HEK293 (cell line): ENCODE measurements at regions not wholly inside any gene's neighbourhood (a gene's known extent, or its start where the extent isn't known, plus 50 kb on each side); places are given as distances from the start of the nearest gene placed in this dataset.

Source experiments
- CTCF ChIA-PET: fragments of 350-600 bp; formaldehyde crosslinking; extraction: SDS; loops from one replicate; lab custom pipeline; 2021; ENCODE audit warnings: antibody characterized with exemption; lab: Yijun Ruan, JAX
- POLR2A ChIA-PET: fragments of 300-600 bp; formaldehyde crosslinking; extraction: SDS; loops from one replicate; lab custom pipeline; 2020; ENCODE audit warnings: antibody characterized with exemption, inconsistent platforms; lab: Yijun Ruan, JAX
- H3K27ac ChIP-seq: fragments of 200-500 bp; sonication (Bioruptor generic); 2 replicates; pipeline ENCODE4 v1.5.1; 2014; ENCODE audit warnings: low read depth, low read length, control low read depth, inconsistent platforms; ENCODE audit errors: extremely low read depth
- H3K36me3 ChIP-seq, 2 experiments: fragments of 200-500 bp in 1 of 2; sonication (Bioruptor generic) in 1 of 2; 1 replicate in 1 of 2; 2 replicates in 1 of 2; pipeline ENCODE4 v1.5.1; 2014 to 2017; ENCODE audit warnings: inconsistent platforms in 2 of 2, low read length in 2 of 2; ENCODE audit not compliant: control insufficient read depth in 2 of 2, insufficient read depth in 1 of 2
- H3K4me1 ChIP-seq: fragments of 200-500 bp; sonication (Bioruptor generic); 2 replicates; pipeline ENCODE4 v1.5.1; 2014; ENCODE audit warnings: mild to moderate bottlenecking, low read length, inconsistent platforms; ENCODE audit not compliant: control insufficient read depth, insufficient read depth
- H3K4me3 ChIP-seq: 2 replicates; pipeline ENCODE4 v1.5.1; 2011; ENCODE audit warnings: low read depth, mild to moderate bottlenecking, control low read depth, low read length, moderate library complexity
- H3K9me3 ChIP-seq: fragments of 200-500 bp; sonication (Bioruptor generic); 2 replicates; pipeline ENCODE4 v1.5.1; 2014; ENCODE audit warnings: low read depth, low read length, inconsistent platforms; ENCODE audit not compliant: control insufficient read depth, insufficient read depth
- AEBP2 ChIP-seq: fragments of 450-650 bp; formaldehyde crosslinking; IDR thresholded peaks from 2 replicates; pipeline ENCODE4 v1.5.1; 2016; ENCODE audit warnings: missing biosample characterization, missing genetic modification characterization, borderline replicate concordance
- EGR2 ChIP-seq: fragments of 450-650 bp; formaldehyde crosslinking; IDR thresholded peaks from 2 replicates; pipeline ENCODE4 v1.5.1; 2016; ENCODE audit warnings: low read depth, missing biosample characterization, missing genetic modification characterization
- ELK4 ChIP-seq: IDR thresholded peaks from 2 replicates; pipeline ENCODE4 v1.6.1; 2011; ENCODE audit warnings: mild to moderate bottlenecking, low read depth, low read length, borderline replicate concordance
- KLF8 ChIP-seq: fragments of 450-650 bp; formaldehyde crosslinking; IDR thresholded peaks from 2 replicates; pipeline ENCODE4 v1.5.1; 2016; ENCODE audit warnings: missing biosample characterization, missing genetic modification characterization
- PBX3 ChIP-seq: sonication (generic); formaldehyde crosslinking; IDR thresholded peaks from 2 replicates; pipeline ENCODE4 v1.8.1; 2022; ENCODE audit warnings: mild to moderate bottlenecking, moderate library complexity, missing genetic modification reagents
- ZFHX2 ChIP-seq: fragments of 450-650 bp; formaldehyde crosslinking; conservative IDR thresholded peaks from 2 replicates; pipeline ENCODE4 v1.5.1; 2016; ENCODE audit warnings: missing biosample characterization, missing genetic modification characterization
- ZFP3 ChIP-seq: fragments of 450-650 bp; formaldehyde crosslinking; IDR thresholded peaks from 2 replicates; pipeline ENCODE4 v1.5.1; 2016; ENCODE audit warnings: low read depth, missing biosample characterization, missing genetic modification characterization
- ZNF138 ChIP-seq: fragments of 450-650 bp; formaldehyde crosslinking; IDR thresholded peaks from 2 replicates; pipeline ENCODE4 v1.5.1; 2016; ENCODE audit warnings: missing biosample characterization, missing genetic modification characterization, borderline replicate concordance
- ZNF175 ChIP-seq: fragments of 450-650 bp; formaldehyde crosslinking; IDR thresholded peaks from 2 replicates; pipeline ENCODE4 v1.5.1; 2016; ENCODE audit warnings: missing biosample characterization, missing genetic modification characterization
- ZNF449 ChIP-seq: fragments of 450-650 bp; formaldehyde crosslinking; IDR thresholded peaks from 2 replicates; pipeline ENCODE4 v1.5.1; 2017; ENCODE audit warnings: missing biosample characterization, mild to moderate bottlenecking, missing genetic modification characterization, moderate library complexity
- ZNF596 ChIP-seq: fragments of 450-650 bp; IDR thresholded peaks from 2 replicates; pipeline ENCODE4 v1.5.0; 2018; ENCODE audit warnings: missing biosample characterization, mild to moderate bottlenecking, missing genetic modification characterization, moderate library complexity
- ZNF600 ChIP-seq: fragments of 450-650 bp; formaldehyde crosslinking; IDR thresholded peaks from 2 replicates; pipeline ENCODE4 v1.5.1; 2016; ENCODE audit warnings: missing biosample characterization, missing genetic modification characterization

GRCh38 chr5:109921735-109922380 is 232.1 kb downstream of the MAN2A1 start:
- Histone ChIP-seq H3K36me3 (no peaks in the 10 kb centered on the region), H3K4me1 (no peaks in the 10 kb centered on the region), H3K9me3 (no peaks in the 10 kb centered on the region), H3K27ac (no peak overlapping the region), H3K4me3 (no peak overlapping the region)
- CTCF ChIA-PET = no interaction called here
- TF ChIP-seq KLF8 (tag by site-specific recombination) = no peak
- POLR2A ChIA-PET = no interaction called here

- Histone ChIP-seq H3K27ac (no peak overlapping the region), H3K4me3 (no peak overlapping the region), H3K36me3 (no peaks in the 10 kb centered on the region), H3K9me3 (no peaks in the 10 kb centered on the region), H3K4me1 (no peaks in the 10 kb centered on the region)
- POLR2A ChIA-PET = no interaction called here
- TF ChIP-seq ZFP3 (tag by site-specific recombination) (no peak), ZFHX2 (tag by site-specific recombination) (0 out of 2 replicates have a peak, but pooled peaks have one; percentile 10), ELK4 (no peak), EGR2 (peak; percentile 32; the same call in 1 of the 2 replicates), ZNF175 (tag by site-specific recombination) (no peak)
- CTCF ChIA-PET = no interaction called here
These were observed 232.8 kb downstream of the MAN2A1 start for GRCh38 chr5:109922381-109922995.

GRCh38 chr5:109923205-109923604 is 233.5 kb downstream of the MAN2A1 start:
- H3K4me1 ChIP-seq = no peaks in the 10 kb centered on the region
- no peak overlapping the region for H3K27ac ChIP-seq
- CTCF ChIA-PET = no interaction called here
- no peak for TF ChIP-seq AEBP2 (tag by site-specific recombination)
- TF ChIP-seq, all 188 proteins: peak for 0
- Histone ChIP-seq H3K36me3 (no peaks in the 10 kb centered on the region), H3K4me3 (no peak overlapping the region), H3K9me3 (no peaks in the 10 kb centered on the region)
- POLR2A ChIA-PET = no interaction called here

- Histone ChIP-seq H3K36me3 (no peaks in the 10 kb centered on the region), H3K4me1 (no peaks in the 10 kb centered on the region), H3K4me3 (no peak overlapping the region), H3K27ac (no peak overlapping the region), H3K9me3 (no peaks in the 10 kb centered on the region)
- ChIA-PET CTCF (interaction anchor here (0.6 kb wide), 1 partner anchor 279 kb away, joined by 3 read pairs; no protein-coding TSS in a partner anchor), POLR2A (no interaction called here)
- no peak for TF ChIP-seq ZNF138
- no peak for TF ChIP-seq ZNF600 (tag by site-specific recombination)
- no peak for TF ChIP-seq PBX3
- no peak for TF ChIP-seq ZNF449 (tag by site-specific recombination)
- no peak for TF ChIP-seq ZNF596
These were observed 234.7 kb downstream of the MAN2A1 start for GRCh38 chr5:109924237-109925107.
